BJ (cell line): ENCODE measurements at regions not wholly inside any gene's neighbourhood (a gene's known extent, or its start where the extent isn't known, plus 50 kb on each side); places are given as distances from the start of the nearest gene placed in this dataset.

Source experiments
- CTCF ChIA-PET: fragments of 350-600 bp; formaldehyde crosslinking; extraction: SDS; loops from one replicate; lab custom pipeline; 2021; ENCODE audit warnings: antibody characterized with exemption, inconsistent platforms; lab: Yijun Ruan, JAX
- POLR2A ChIA-PET: fragments of 300-600 bp; sonication (Branson Sonifier 250); formaldehyde crosslinking; extraction: SDS; loops from one replicate; lab custom pipeline; 2021; ENCODE audit warnings: antibody characterized with exemption; lab: Charles Lee
- DNase-seq: peaks from one replicate; pipeline ENCODE4 v3.0.0-alpha.2; 2011; ENCODE audit warnings: low read depth
- H3K27me3 ChIP-seq: 2 replicates; pipeline ENCODE4 v1.6.0; 2011; ENCODE audit warnings: low read length; ENCODE audit not compliant: control insufficient read depth, insufficient read depth
- H3K36me3 ChIP-seq: 2 replicates; pipeline ENCODE4 v1.5.1; 2011; ENCODE audit warnings: low read length; ENCODE audit not compliant: control insufficient read depth, insufficient read depth
- H3K4me3 ChIP-seq: 2 replicates; pipeline ENCODE4 v1.5.1; 2011; ENCODE audit warnings: low read depth, mild to moderate bottlenecking, control low read depth, low read length
- TF ChIP-seq, protein P1 (sequence below): IDR thresholded peaks from 2 replicates; pipeline ENCODE4 v1.5.1; 2011; ENCODE audit warnings: low read depth, mild to moderate bottlenecking, control low read depth, inconsistent platforms, low read length, moderate library complexity; ENCODE audit not compliant: insufficient read depth

- ChIA-PET POLR2A (no interaction called here), CTCF (no interaction called here)
- H3K4me3 ChIP-seq, result no peak overlapping the region
- H3K27me3 ChIP-seq, result no peaks in the 10 kb centered on the region
- H3K36me3 ChIP-seq, result no peaks in the 10 kb centered on the region
- no peak for DNase-seq
- TF ChIP-seq, protein P1, sequence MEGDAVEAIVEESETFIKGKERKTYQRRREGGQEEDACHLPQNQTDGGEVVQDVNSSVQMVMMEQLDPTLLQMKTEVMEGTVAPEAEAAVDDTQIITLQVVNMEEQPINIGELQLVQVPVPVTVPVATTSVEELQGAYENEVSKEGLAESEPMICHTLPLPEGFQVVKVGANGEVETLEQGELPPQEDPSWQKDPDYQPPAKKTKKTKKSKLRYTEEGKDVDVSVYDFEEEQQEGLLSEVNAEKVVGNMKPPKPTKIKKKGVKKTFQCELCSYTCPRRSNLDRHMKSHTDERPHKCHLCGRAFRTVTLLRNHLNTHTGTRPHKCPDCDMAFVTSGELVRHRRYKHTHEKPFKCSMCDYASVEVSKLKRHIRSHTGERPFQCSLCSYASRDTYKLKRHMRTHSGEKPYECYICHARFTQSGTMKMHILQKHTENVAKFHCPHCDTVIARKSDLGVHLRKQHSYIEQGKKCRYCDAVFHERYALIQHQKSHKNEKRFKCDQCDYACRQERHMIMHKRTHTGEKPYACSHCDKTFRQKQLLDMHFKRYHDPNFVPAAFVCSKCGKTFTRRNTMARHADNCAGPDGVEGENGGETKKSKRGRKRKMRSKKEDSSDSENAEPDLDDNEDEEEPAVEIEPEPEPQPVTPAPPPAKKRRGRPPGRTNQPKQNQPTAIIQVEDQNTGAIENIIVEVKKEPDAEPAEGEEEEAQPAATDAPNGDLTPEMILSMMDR, result no peak
Measured at GRCh38 chr2:66683064-66683463, 248.1 kb downstream of the MEIS1 start.

DNA sequence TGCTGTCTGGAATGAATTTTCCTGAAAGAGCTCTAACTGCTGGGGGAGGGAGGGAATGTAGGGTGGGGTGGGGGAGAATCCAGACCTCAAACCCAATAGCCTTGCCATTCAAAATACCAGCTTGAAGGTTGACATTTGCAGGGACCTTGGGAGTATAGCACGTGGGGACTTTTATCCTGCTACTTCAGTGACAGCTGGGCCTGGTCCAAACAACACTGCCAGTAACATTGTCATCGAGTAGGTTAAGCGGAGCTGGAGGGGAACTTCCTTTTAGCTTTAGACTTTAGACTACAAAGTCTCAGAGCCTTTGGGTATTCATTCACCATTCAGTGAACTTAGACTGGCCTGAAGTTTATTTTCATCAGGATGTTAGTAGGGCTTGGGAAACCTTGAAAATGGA, 248.7 kb downstream of the MEIS1 start:
- ChIA-PET CTCF (no interaction called here), POLR2A (no interaction called here)
- no peaks in the 10 kb centered on the region for H3K36me3 ChIP-seq
- H3K27me3 ChIP-seq, result no peaks in the 10 kb centered on the region
- no peak overlapping the region for H3K4me3 ChIP-seq
- TF ChIP-seq, protein P1, result no peak
- no peak for DNase-seq

GRCh38 chr2:66684289-66684688, 249.4 kb downstream of the MEIS1 start:
- Histone ChIP-seq H3K27me3 (no peaks in the 10 kb centered on the region), H3K4me3 (no peak overlapping the region), H3K36me3 (no peaks in the 10 kb centered on the region)
- ChIA-PET CTCF (no interaction called here), POLR2A (no interaction called here)
- no peak for DNase-seq
- TF ChIP-seq, protein P1, result no peak

DNA sequence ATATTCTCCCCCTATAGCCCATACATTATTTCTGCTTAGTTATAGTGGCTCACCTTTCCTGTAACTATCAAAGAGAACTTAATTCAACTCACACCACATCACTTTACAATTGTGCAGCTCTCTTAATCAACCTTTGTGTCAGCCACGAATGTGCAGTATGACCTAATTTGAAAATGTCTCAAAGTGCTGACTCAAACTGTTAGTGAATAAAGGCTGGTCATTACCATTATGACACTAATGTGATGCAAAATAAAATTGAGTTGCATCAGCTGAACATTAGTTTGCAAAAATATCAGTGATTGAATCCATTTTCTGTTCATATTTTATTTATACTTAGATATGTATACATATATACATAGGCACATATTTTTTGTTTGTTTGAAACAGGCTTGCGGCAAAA, 251.8 kb downstream of the MEIS1 start:
- TF ChIP-seq, protein P1, result no peak
- CTCF ChIA-PET, result no interaction called here
- Histone ChIP-seq H3K36me3 (no peaks in the 10 kb centered on the region), H3K4me3 (no peak overlapping the region), H3K27me3 (no peaks in the 10 kb centered on the region)
- POLR2A ChIA-PET, result no interaction called here
- no peak for DNase-seq

DNA sequence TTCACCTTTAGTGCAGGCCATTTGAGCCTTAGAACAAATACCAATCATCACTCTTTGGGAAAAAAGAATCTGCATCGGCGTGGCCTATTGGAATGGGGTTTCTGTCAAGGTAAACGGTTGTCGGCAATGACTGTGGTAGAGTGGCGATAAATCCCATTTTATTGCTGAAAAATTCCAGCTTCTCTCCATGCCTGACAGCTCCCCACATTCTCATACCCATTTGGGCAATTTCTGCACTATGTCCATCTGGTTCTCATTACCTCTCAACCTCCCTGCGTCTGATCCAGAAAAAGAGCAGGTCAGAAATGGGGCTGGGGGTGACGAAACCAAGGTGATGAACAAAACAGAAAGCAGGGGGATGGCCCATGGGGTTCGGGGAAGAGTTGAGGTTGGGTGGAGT, 254.0 kb downstream of the MEIS1 start:
- Histone ChIP-seq H3K27me3 (no peaks in the 10 kb centered on the region), H3K4me3 (no peak overlapping the region), H3K36me3 (no peaks in the 10 kb centered on the region)
- no peak for DNase-seq
- POLR2A ChIA-PET, result no interaction called here
- TF ChIP-seq, protein P1, result no peak
- CTCF ChIA-PET, result interaction anchor here (1.0 kb wide), 1 partner anchor 24 kb away, joined by 3 read pairs; no protein-coding TSS in a partner anchor
